ENCODE measurements at regions not wholly inside any gene's neighbourhood (a gene's known extent, or its start where the extent isn't known, plus 50 kb on each side); places are given as distances from the start of the nearest gene placed in this dataset.

GRCh38 chr2:79453918-79454317, 58.9 kb upstream of the CTNNA2 start:
- Mint-ChIP-seq H3K9me3 (peaks cover 0 to 8% (median 0%) of the 10 kb centered on the region in 7 donors), H3K36me3 (no peaks in the 10 kb centered on the region), H3K27me3 (no peaks in the 10 kb centered on the region), H3K4me1 (no peaks in the 10 kb centered on the region), H3K4me3 (no peak overlapping the region), H3K27ac (no peak overlapping the region)
- DNase-seq (no peak), ATAC-seq (ENCODE audit: low read depth in 2 of 2) (no peak)

- H3K27me3 Mint-ChIP-seq: no peaks in the 10 kb centered on the region
- no peaks in the 10 kb centered on the region for H3K36me3 Mint-ChIP-seq
- H3K9me3 Mint-ChIP-seq: peaks cover 0 to 13% (median 0%) of the 10 kb centered on the region in 7 donors
- no peak overlapping the region for H3K4me3 Mint-ChIP-seq
- H3K4me1 Mint-ChIP-seq: no peaks in the 10 kb centered on the region
- DNase-seq (no peak), ATAC-seq (ENCODE audit: low read depth in 2 of 2) (no peak)
- no peak overlapping the region for H3K27ac Mint-ChIP-seq
Measured at GRCh38 chr2:79452651-79453050, 60.2 kb upstream of the CTNNA2 start.

GRCh38 chr2:79447463-79447862, 65.4 kb upstream of the CTNNA2 start:
- no peak overlapping the region for H3K4me3 Mint-ChIP-seq
- no peak overlapping the region for H3K27ac Mint-ChIP-seq
- H3K9me3 Mint-ChIP-seq: peaks cover 0 to 7% (median 3%) of the 10 kb centered on the region in 7 donors
- H3K4me1 Mint-ChIP-seq: no peaks in the 10 kb centered on the region
- DNase-seq (no peak), ATAC-seq (ENCODE audit: low read depth in 2 of 2) (no peak)
- H3K36me3 Mint-ChIP-seq: no peaks in the 10 kb centered on the region
- no peaks in the 10 kb centered on the region for H3K27me3 Mint-ChIP-seq

- no peak for ATAC-seq (ENCODE audit: low read depth in 2 of 2)
- Mint-ChIP-seq H3K27me3 (no peaks in the 10 kb centered on the region), H3K27ac (no peak overlapping the region)
Measured at GRCh38 chr2:79446313-79446712, 66.5 kb upstream of the CTNNA2 start.

GRCh38 chr2:79437433-79438267, 75.2 kb upstream of the CTNNA2 start:
- Mint-ChIP-seq H3K27ac (no peak overlapping the region), H3K27me3 (no peaks in the 10 kb centered on the region)
- ATAC-seq (ENCODE audit: low read depth in 2 of 2): no peak

More at GRCh38 chr2:79446313-79446712, 66.5 kb upstream of the CTNNA2 start:
- H3K4me1 Mint-ChIP-seq: no peaks in the 10 kb centered on the region
- H3K36me3 Mint-ChIP-seq: no peaks in the 10 kb centered on the region
- peaks cover 0 to 7% (median 4%) of the 10 kb centered on the region in 7 donors for H3K9me3 Mint-ChIP-seq
- no peak for DNase-seq
- no peak overlapping the region for H3K4me3 Mint-ChIP-seq

GRCh38 chr2:79434362-79434761, 78.5 kb upstream of the CTNNA2 start:
- DNase-seq (no peak), ATAC-seq (ENCODE audit: low read depth in 2 of 2) (no peak)
- H3K36me3 Mint-ChIP-seq: no peaks in the 10 kb centered on the region
- H3K4me1 Mint-ChIP-seq: no peaks in the 10 kb centered on the region
- H3K9me3 Mint-ChIP-seq: peaks cover 0 to 30% (median 0%) of the 10 kb centered on the region in 7 donors
- H3K27ac Mint-ChIP-seq: no peak overlapping the region
- no peaks in the 10 kb centered on the region for H3K27me3 Mint-ChIP-seq
- no peak overlapping the region for H3K4me3 Mint-ChIP-seq

More at GRCh38 chr2:79437433-79438267, 75.2 kb upstream of the CTNNA2 start:
- H3K36me3 Mint-ChIP-seq: no peaks in the 10 kb centered on the region
- H3K4me1 Mint-ChIP-seq: no peaks in the 10 kb centered on the region
- DNase-seq: no peak
- no peak overlapping the region for H3K4me3 Mint-ChIP-seq
- peaks cover 0 to 21% (median 4%) of the 10 kb centered on the region in 7 donors for H3K9me3 Mint-ChIP-seq

GRCh38 chr2:79432731-79433146, 80.1 kb upstream of the CTNNA2 start:
- Mint-ChIP-seq H3K4me1 (no peaks in the 10 kb centered on the region), H3K9me3 (peaks cover 0 to 21% (median 2%) of the 10 kb centered on the region in 7 donors), H3K27me3 (no peaks in the 10 kb centered on the region), H3K27ac (no peak overlapping the region), H3K4me3 (no peak overlapping the region), H3K36me3 (no peaks in the 10 kb centered on the region)
- ATAC-seq (ENCODE audit: low read depth in 2 of 2) (no peak), DNase-seq (no peak)

GRCh38 chr2:79428745-79429144, 84.1 kb upstream of the CTNNA2 start:
- H3K4me3 Mint-ChIP-seq: no peak overlapping the region
- no peak for ATAC-seq (ENCODE audit: low read depth in 2 of 2)
- H3K27me3 Mint-ChIP-seq: no peaks in the 10 kb centered on the region
- no peaks in the 10 kb centered on the region for H3K4me1 Mint-ChIP-seq
- H3K27ac Mint-ChIP-seq: no peak overlapping the region
- H3K9me3 Mint-ChIP-seq: peaks cover 0 to 8% (median 0%) of the 10 kb centered on the region in 7 donors
- H3K36me3 Mint-ChIP-seq: no peaks in the 10 kb centered on the region
- DNase-seq: no peak

- Mint-ChIP-seq H3K36me3 (no peaks in the 10 kb centered on the region), H3K4me3 (no peak overlapping the region), H3K27ac (no peak overlapping the region), H3K9me3 (peaks cover 2 to 11% (median 4%) of the 10 kb centered on the region in 7 donors), H3K27me3 (no peaks in the 10 kb centered on the region), H3K4me1 (no peaks in the 10 kb centered on the region)
- ATAC-seq (ENCODE audit: low read depth in 2 of 2): no peak
- no peak for DNase-seq
Measured at GRCh38 chr2:79414690-79415089, 98.2 kb upstream of the CTNNA2 start.

- H3K4me3 Mint-ChIP-seq: no peak overlapping the region
- ATAC-seq (ENCODE audit: low read depth in 2 of 2): no peak
- no peaks in the 10 kb centered on the region for H3K4me1 Mint-ChIP-seq
- no peaks in the 10 kb centered on the region for H3K36me3 Mint-ChIP-seq
- no peaks in the 10 kb centered on the region for H3K27me3 Mint-ChIP-seq
- DNase-seq: no peak
- peaks cover 0 to 10% (median 3%) of the 10 kb centered on the region in 7 donors for H3K9me3 Mint-ChIP-seq
- no peak overlapping the region for H3K27ac Mint-ChIP-seq
Measured at GRCh38 chr2:79394485-79394859, 118.4 kb upstream of the CTNNA2 start.

GRCh38 chr2:79393806-79394484, 118.9 kb upstream of the CTNNA2 start:
- DNase-seq (no peak), ATAC-seq (ENCODE audit: low read depth in 2 of 2) (no peak)
- no peaks in the 10 kb centered on the region for H3K4me1 Mint-ChIP-seq
- no peaks in the 10 kb centered on the region for H3K27me3 Mint-ChIP-seq
- H3K27ac Mint-ChIP-seq: peak overlapping the region in 1 of 6 donors; percentile 6
- peak overlapping the region in 1 of 8 donors; percentile 31 for H3K4me3 Mint-ChIP-seq
- peaks cover 0 to 10% (median 3%) of the 10 kb centered on the region in 7 donors for H3K9me3 Mint-ChIP-seq
- H3K36me3 Mint-ChIP-seq: no peaks in the 10 kb centered on the region

GRCh38 chr2:79393107-79393685, 119.7 kb upstream of the CTNNA2 start:
- DNase-seq (no peak), ATAC-seq (ENCODE audit: low read depth in 2 of 2) (no peak)
- no peaks in the 10 kb centered on the region for H3K27me3 Mint-ChIP-seq
- no peak overlapping the region for H3K4me3 Mint-ChIP-seq
- no peak overlapping the region for H3K27ac Mint-ChIP-seq
- no peaks in the 10 kb centered on the region for H3K4me1 Mint-ChIP-seq
- H3K36me3 Mint-ChIP-seq: no peaks in the 10 kb centered on the region
- peaks cover 0 to 10% (median 3%) of the 10 kb centered on the region in 7 donors for H3K9me3 Mint-ChIP-seq

- H3K4me1 Mint-ChIP-seq: no peaks in the 10 kb centered on the region
- H3K36me3 Mint-ChIP-seq: no peaks in the 10 kb centered on the region
- no peak overlapping the region for H3K4me3 Mint-ChIP-seq
- no peaks in the 10 kb centered on the region for H3K27me3 Mint-ChIP-seq
- H3K9me3 Mint-ChIP-seq: peaks cover 0 to 10% (median 3%) of the 10 kb centered on the region in 7 donors
- ATAC-seq (ENCODE audit: low read depth in 2 of 2) (no peak), DNase-seq (no peak)
- H3K27ac Mint-ChIP-seq: no peak overlapping the region
Measured at GRCh38 chr2:79389481-79389880, 123.4 kb upstream of the CTNNA2 start.

- Mint-ChIP-seq H3K27ac (no peak overlapping the region), H3K27me3 (no peaks in the 10 kb centered on the region), H3K4me3 (no peak overlapping the region), H3K9me3 (peaks cover 0 to 10% (median 3%) of the 10 kb centered on the region in 7 donors), H3K4me1 (no peaks in the 10 kb centered on the region), H3K36me3 (no peaks in the 10 kb centered on the region)
- DNase-seq (no peak), ATAC-seq (ENCODE audit: low read depth in 2 of 2) (no peak)
Measured at GRCh38 chr2:79388024-79388423, 124.8 kb upstream of the CTNNA2 start.
